ENCODE measurements at regions not wholly inside any gene's neighbourhood (a gene's known extent, or its start where the extent isn't known, plus 50 kb on each side); places are given as distances from the start of the nearest gene placed in this dataset.

DNA sequence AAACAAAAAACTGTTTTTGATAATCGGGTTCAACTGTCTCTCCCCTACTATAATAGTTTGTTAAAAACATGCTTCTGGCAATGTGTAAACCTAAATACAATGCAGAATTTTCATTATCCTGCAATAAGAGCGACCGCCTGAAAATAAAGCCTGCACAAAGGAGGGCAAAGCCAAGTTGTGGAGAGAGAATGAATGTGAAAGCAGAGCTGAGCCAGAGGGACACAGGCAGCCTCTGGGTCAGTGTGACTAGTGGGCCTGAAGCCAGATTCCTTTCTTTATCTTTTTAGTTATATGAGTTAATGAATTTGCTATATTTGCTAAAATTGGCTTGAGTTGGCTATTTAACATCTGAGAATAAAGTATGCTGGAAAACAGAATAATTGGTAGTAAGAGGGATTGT, 615.2 kb downstream of the PLA2G4A start:
- no peak for TF ChIP-seq POLR2AphosphoS5 (IDR thresholded peaks at IDR 0.05; ENCODE audit: low read depth, low read length)
- no peak for TF ChIP-seq POLR2A (IDR thresholded peaks at IDR 0.05; ENCODE audit: low read depth, low read length)
- TF ChIP-seq TAF1 (IDR thresholded peaks at IDR 0.05; ENCODE audit: borderline replicate concordance, low read depth, low read length), result no peak

Measured in GM12892 (cell line).